HG03575 (cell line): ENCODE measurements at regions not wholly inside any gene's neighbourhood (a gene's known extent, or its start where the extent isn't known, plus 50 kb on each side); places are given as distances from the start of the nearest gene placed in this dataset.
"Not testable (repeated sequence)": the region's sequence is repeated elsewhere in the genome, so short reads cannot be mapped to it uniquely, and the experiment has no call there.

ENCODE experiments used
- ATAC-seq: cut with Tn5 transposase; IDR thresholded peaks from one replicate; pipeline ENCODE4 v1.9.1; 2021; ENCODE audit not compliant: unreplicated experiment, insufficient number of reproducible peaks, low FRiP score; ENCODE audit errors: extremely low read depth

- ATAC-seq = no peak
These were observed 469.3 kb upstream of the KLF6 start for GRCh38 chr10:4254101-4254994.

GRCh38 chr10:4252701-4253100, 467.7 kb upstream of the KLF6 start:
- no peak for ATAC-seq

GRCh38 chr10:4250587-4250887, 465.5 kb upstream of the KLF6 start:
- ATAC-seq = peak; percentile 79

DNA sequence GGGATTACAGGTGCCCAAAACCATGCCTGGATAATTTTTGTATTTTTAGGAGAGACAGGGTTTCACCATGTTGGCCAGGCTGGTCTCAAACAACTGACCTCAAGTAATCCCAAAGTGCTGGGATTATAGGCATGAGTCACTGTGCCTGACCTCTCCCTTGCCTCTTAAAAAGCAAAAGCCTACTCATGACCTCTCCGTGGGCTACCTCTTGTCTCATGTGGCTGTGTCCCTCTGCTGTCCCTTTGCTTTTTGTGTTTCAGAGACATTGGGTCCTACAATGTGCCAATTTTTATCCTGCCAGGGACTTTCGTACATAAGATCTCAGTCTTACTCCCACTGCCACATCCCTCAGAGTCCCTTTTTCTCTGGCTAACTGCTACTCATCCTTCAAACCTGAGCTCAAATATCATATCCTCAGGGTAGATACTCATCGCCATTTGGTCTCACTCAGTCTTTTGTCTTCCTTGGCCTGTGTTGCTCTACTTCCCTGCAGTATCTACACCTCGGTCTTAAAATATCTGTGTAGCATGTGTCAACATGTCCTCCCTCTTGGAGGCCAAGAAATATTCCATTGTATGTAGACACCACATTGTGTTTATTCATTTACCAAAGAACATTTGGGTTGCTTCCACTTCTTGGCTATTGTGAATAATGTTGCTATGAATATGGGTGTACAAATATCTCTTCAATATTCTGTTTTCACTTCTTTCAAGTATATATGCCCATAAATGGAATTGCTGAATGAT, 465.0 kb upstream of the KLF6 start:
- ATAC-seq = no peak

GRCh38 chr10:4247379-4247778, 462.4 kb upstream of the KLF6 start:
- no peak for ATAC-seq

DNA sequence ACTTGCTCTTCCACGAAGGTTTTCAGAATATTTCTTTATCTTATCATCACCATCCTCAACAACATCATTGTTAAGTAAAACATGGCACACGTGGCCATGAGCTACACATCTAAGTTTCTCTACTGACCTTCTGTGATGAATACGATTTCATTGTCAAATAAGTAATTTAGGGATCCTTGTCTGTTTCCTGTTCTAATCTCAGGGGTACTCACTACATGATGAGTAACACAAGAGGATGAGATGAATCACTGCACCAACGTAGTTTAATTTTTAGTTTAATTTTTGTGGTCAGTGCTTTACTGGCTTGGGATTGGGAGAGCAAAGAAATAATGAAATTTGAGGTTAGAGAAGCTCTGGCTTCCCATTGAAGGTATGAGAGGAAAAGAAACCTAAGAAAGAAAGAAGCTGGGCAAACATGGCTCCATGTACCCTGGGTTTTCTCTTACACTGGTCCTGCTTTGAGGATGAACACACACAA, 461.9 kb upstream of the KLF6 start:
- ATAC-seq = no peak

GRCh38 chr10:4243651-4244050, 458.6 kb upstream of the KLF6 start:
- no peak for ATAC-seq

GRCh38 chr10:4243169-4243568, 458.2 kb upstream of the KLF6 start:
- ATAC-seq = no peak

- ATAC-seq = no peak
These were observed 457.6 kb upstream of the KLF6 start for GRCh38 chr10:4242561-4243035.

GRCh38 chr10:4241724-4242345, 456.8 kb upstream of the KLF6 start:
- ATAC-seq = no peak

DNA sequence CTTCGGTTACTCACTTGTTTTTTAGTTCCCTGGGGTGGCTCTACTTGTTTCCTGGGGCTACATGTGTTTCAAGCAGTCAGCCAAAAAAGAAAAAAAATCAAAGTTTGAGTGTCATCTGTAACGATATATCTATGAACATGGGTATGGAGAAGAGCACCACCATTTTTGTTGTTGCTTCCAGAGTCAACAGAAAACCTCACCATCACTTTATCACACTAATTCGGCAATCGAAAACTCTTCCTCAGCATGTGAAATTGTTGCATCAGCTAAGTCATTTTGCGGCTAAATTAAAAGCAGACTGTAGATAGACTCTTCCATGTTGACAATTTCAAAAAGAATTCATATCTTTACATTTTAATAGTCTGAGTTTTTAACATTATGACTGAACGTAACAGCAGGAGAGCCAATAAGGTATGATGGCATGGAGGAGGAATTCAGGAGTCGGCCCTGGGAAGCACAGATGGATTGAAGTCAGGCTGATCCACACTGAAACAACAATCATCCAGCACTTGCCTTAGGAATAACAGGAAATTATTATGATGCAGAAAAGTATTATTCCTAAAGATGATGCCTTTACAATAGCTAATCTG, 455.7 kb upstream of the KLF6 start:
- ATAC-seq = no peak

DNA sequence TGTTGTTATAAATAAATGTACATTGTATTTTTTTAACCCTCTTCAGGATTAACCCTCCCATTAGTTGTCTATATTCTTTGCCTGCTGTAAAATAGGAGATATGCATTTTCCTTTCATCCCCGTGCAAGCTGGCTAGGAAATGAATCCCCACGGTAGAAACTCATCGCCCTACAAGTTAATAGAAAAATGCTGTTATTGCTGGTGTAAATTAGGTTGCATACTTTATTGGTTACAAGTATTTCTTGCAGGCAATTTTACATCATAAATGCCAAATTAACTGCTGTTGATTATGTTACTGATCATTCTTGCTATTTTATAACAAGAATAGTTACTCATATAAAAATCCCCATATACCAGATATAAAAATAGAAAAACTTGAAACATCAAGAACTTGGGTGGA, 454.2 kb upstream of the KLF6 start:
- ATAC-seq = no peak

DNA sequence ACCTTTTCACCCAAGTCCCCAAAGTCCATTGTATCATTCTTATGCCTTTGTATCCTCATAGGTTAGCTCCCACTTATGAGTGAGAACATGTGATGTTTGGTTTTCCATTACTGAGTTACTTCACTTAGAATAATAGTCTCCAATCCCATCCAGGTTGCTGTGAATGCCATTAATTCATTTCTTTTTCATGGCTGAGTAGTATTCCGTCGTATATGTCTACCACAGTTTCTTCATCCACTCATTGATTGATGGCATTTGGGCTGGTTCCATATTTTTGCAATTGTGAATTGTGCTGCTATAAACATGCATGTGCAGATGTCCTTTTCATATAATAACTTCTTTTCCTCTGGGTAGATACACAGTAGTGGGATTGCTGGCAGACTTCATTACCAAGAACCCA, 451.9 kb upstream of the KLF6 start:
- not testable (repeated sequence) for ATAC-seq

- no peak for ATAC-seq
These were observed 449.7 kb upstream of the KLF6 start for GRCh38 chr10:4234661-4235060.

GRCh38 chr10:4231439-4231838, 446.4 kb upstream of the KLF6 start:
- ATAC-seq = no peak

GRCh38 chr10:4230036-4230435, 445.0 kb upstream of the KLF6 start:
- no peak for ATAC-seq

- no peak for ATAC-seq
These were observed 444.1 kb upstream of the KLF6 start for GRCh38 chr10:4229106-4229505.

DNA sequence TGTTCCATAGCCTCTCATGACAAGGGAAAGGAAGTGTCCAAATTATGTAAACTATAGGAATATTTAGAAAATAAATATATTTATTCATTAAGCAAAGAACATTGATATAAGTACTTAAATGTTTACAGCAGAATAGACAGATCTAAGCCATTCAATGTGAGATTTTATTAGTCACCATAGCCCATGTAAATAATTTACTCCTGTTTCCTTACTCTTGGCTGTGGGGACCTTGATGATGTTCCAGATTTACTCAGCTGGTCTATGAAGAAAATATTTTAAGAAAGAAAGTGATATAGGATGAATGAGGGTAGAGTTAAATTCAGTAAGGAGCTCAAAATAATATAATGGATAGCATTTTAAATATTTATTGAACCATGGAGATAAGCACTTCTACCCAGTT, 442.6 kb upstream of the KLF6 start:
- ATAC-seq = no peak

- ATAC-seq = no peak
These were observed 442.0 kb upstream of the KLF6 start for GRCh38 chr10:4226941-4227540.
